ENCODE measurements at regions not wholly inside any gene's neighbourhood (a gene's known extent, or its start where the extent isn't known, plus 50 kb on each side); places are given as distances from the start of the nearest gene placed in this dataset.

DNA sequence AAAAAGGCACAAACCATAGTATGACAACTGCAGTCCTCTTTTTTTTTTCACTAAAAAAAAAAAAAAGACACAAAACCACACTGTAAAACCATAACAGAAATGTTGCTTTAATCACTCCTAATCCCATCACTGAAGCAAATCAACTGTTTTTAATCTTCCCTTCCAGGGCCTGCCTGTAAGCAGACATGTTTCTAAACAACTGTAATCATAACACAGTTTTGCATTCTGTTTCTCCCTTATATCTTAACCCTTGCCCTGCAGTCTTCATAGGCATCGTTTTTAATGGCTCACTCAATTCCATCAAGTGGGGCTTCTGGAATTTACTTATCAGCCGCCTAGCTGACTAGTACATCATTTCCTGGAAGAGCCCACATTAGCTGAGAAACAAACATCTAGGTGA lies 111.0 kb upstream of the SLC25A48 start:
- DNase-seq (ENCODE audit: low spot score) = no peak

DNA sequence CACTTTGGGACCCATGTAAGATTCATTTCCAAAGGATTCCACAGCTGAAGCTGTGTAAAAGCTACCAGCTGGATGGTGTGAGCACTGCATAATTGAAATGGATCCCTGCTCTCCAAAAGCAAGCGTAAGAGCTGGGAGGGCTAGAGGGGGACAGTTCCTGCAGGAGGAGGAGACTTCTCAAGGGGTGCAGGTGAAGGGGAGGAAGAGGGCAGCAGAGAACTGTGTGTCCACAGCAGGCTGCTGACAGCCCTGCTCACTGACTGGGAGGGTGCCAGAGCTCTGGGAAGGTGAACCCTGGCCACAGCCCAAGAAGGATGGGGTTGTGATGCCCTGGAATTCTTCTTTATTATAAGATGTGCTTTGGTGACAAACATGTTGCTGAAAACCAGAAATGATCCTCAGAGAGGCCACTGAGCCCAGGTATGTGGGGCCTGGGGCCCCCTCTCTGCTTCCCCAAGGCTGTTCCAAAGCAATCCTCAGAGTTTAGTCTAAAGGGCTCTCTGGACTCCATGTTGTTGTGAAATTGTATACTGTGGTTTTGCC lies 112.8 kb upstream of the SLC25A48 start:
- DNase-seq (ENCODE audit: low spot score) = no peak

DNA sequence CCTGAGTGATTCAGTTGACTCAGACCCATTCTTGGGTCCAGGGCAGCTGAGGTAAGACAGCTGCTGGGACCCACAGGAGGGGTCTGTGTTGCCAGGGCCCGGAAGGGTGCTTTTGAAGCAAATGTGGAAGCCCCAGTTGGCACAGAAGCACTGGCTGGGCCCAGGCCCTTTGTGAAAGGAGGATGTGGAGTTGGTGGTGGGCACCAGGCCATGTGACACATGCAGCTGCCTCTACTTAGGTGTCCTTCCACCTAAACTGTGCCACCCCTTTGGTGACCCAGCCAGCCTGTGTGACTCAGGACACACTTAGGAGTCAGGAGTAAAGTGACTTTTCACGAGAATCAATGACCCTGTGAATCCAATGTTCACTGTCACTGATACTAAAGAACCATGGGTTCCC lies 114.3 kb upstream of the SLC25A48 start:
- no peak for DNase-seq (ENCODE audit: low spot score)

DNA sequence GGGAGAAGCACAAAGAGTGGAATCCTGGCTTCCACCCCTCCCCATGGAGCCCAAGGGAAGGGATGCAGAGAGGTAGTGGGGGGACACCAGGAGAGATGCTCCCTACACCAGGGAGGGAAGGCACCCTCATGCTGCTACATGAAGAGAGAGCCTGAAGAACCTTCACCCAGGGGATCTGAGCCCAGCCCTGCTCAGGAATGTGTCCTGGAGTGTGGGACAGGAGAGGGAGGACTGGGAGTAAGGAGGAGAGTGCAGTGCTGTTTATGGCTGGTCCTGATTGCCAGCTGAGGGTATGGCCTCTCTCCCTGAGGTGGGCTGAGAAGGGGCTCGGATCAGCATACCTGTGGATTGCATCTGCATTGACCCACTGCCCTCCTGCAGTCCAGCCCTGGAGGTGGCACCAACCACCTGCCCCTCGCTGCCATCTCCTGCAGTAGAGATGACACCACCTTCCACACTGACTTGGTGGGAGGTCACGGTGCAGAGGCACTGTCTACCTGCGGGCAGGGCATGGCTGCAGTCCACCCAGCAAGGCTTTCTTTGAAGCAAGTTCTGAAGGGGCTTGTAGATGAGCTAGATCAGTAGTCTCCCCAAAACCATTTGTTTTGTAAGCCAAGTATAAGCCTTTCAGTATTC lies 114.9 kb upstream of the SLC25A48 start:
- no peak for DNase-seq (ENCODE audit: low spot score)

DNA sequence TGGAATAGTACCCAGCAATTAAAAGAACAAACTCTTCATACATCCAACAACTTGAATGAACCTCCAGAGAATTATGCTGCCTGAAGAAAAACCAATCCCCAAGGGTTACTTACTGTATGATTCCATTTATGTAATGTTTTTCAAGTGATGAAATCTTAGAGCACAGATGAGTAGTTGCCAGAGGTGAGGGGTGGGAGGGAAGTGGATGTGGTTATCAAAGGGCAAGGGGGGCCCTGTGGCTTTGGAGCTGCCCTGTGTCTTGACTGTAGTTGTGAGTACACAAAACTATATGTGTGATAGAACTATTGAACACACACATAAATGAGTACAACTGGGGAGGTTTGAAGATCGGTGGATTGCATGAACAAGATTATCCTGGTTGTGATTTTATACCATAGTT lies 115.8 kb upstream of the SLC25A48 start:
- no peak for DNase-seq (ENCODE audit: low spot score)

DNA sequence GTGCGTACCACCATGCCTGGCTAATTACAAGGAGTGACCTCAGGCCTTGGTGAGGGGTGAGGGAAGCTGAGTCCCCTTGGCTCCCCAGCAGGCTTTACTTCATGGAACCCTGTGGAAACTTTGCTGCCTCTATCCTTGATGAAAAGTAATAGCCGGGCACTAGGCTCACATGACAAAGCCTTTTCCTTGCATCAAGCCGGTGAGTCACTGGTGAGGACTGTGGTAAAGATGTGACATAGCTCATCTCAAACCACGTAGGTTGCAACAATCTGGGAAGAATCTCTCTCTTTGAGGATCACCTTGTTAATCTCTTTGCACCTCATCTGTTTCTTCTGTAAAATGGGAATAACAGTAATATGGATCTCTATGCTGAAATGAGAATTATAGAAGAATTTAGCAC lies 116.3 kb upstream of the SLC25A48 start:
- DNase-seq (ENCODE audit: low spot score) = peak; percentile 35

DNA sequence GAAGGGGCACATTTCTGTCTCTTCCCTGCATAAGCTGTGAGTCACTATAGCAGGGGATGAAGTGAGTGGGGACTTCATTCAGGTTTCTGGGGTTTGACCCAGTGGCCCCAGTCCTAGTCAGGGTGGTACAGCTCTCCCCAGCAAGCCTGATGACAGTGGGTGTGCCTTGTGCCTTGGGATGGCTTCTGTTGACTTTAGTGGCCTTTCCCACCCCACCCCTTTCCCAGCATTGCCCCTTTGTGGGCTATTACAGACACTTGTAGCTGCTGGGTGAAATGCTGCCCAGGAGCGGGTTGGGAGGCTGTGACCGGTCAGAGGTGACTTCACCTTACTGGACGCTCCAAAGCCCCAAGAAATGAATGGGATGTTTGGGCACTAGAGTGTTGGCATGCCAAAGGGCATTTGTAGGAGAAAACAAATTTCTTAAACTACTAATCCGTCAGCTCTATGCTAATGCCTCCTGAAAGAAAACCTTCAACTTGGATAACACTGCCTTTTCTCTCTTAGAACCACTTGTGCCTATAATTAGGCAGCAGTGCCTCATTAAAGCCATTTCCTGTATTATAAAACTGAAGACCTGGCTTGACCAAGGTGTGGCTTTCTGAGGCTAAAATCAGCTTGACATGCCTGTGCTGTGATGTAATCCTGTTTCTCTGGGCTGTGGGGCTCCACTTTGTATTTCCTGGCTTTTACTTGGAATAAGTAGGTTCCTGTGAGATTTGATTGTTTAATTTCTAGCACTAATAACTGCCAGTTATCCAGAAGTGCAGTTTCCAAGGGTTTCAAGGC lies 119.0 kb upstream of the SLC25A48 start:
- no peak for DNase-seq (ENCODE audit: low spot score)

DNA sequence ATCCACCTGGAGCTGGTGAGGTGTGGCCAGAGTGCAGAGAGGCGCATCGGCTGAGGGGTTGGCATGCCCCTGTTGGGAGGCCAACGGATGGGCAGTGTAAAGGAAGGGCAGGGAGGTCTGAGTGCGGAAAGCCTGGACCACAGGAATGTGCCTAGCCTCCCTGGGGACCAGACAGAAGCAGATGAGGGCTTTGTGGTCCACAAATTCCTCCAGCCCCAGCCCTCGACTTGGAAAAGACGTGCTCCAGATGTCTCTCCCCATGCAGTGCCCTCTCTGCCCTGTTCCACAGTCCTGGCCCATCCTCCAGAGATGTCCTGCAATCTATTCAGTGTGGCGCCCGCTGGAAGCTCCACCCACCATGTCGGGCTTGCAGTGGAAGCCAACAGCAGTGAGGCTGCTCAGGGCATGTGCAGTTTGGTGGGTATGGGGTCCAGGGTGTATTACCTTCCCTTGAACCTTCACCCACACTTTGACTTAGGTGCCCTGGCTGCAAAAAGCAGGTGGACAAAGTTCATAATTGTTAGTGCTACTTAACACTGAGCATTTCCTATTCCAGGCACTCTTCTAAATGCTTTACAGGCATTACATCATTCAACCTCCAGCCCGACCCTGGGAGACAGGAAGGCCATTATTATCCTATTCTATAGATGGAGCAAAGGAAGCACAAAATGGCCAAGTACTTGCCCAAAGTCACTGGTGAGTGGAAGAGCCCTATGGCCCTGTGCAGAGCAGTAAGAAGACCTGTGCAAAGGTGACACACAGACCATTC lies 120.2 kb upstream of the SLC25A48 start:
- DNase-seq (ENCODE audit: low spot score) = peak; percentile 39

DNA sequence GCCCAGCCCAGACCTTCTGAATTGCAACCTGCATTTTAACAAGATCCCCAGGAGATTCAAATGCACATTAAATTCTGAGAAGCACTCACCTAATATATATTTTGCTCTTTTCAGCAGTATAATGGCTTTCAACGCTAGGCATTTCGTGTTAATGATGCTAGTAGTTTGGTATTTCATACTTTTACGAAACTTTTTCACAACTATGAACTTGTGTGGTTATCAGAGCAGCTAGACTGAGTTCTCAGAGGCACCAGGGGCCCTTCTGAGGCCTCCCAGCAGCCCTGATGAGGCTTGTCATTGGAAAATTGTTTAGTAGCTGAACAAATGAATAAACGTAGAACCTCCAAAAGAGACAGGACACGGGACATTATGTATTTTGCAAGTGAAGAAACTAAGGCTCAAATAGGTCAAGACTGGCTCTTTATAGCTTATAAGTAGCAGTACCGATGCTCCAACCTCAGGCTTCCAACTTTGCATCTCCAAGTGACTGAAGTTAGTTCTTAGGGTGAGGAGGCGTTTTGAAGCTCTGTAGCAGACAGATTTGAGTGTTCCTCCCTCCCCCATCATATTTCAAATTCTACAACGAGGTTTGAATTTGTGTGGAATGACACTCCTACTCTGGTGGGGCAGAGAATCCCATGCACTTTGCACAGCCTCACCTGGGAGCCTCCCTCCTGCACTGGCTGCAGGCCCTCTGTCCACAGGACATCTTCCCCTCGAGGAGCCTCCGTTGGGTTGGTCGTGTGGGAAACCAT lies 121.1 kb upstream of the SLC25A48 start:
- no peak for DNase-seq (ENCODE audit: low spot score)

DNA sequence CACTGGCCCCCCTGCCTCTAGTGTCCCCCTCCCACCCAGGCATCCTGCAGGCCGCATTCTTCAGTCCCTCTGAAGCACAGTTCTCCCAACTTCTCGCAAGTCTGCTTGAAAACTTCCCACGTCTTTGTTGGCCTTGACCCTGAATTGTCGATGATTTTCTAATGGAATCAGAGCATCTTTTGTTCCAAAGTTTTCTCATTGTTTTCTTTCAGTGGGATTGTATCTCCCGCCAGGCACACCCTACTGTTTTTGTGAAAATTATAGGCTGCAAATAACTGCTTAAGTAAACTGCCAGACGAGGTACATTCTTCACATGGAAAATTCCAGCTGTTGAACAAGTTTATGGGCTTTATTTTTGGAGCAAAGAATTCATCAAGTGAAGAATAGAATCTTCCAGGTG lies 122.6 kb upstream of the SLC25A48 start:
- no peak for DNase-seq (ENCODE audit: low spot score)

DNA sequence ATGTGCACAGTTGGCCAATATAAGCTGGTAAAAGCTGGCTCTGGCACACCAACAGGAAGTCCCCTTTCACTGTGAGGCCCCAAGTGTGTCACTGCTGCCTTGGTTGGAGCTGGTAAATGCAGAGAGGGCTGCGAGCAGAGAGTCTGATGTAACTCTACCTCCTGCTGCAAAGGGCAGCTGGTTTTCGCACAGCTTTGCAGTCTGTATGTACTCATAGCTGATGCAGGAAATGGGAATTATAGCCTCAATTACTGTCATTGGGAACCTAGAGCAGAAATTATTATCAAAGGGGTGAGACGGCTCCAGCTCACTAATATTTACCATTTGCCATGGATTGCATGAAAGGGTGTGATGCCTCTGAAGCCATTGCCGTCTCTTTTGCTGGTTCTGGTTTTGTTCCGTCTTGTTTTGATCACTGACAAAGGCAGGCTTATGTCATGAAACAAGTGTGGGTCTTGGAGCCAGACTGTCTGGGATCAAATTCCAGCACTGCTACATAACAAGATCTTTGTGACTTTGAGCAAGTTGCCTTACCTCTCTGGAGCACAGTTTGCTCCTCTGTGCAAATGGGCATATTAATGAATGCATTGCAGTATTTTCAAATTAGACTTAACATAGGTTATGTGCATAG lies 124.3 kb upstream of the SLC25A48 start:
- DNase-seq (ENCODE audit: low spot score) = no peak

DNA sequence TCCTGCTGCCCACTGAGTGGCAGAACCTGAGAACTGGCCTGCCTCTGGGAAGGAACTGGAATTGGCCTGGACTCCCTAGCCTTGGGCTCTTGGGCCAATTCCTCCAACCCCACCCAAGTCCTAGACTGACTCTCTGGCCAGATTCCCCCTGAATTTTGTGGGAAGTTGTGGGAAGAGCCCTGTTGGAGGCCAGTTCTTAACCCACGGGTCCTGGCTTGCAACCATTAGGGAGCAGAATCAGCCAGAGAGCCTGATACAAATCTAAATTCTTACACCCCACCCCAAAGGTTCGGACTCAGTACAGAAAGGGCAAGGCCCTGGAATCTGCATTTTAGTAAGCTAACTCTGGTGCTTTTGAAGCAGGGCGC lies 125.3 kb upstream of the SLC25A48 start:
- no peak for DNase-seq (ENCODE audit: low spot score)

DNA sequence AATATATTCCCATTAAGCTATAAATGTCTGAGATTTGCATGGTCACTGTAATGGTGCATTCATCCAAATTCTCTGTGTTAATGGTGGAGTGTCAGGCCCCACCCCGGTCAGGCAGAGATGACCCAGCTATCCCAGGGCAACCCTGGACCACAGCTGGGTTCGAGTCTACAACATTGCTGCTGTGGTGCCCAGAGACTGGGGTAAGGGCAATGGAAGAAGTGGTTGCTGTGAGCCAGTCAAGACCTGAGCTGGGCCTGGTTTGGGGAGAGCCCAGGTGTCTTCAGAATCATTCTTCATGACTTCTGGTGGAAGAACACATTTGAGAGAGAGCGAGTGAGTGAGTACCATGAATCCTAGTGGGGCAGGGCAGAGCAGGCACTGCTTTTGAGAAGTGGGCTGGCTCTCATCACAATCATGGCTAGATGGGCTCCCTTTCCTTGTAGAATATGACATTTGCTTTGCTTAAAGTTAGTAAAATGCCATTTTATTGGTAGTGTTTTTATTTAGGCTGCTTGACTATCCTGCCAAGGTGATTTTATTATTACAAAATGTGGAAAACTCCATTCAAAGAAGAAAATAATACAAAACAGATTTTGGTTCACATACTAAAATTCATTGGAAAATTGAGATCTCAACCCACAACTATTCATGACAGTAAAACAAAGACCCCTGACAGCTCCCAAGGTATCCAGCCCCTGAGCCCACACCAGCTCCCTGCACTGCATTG lies 125.8 kb upstream of the SLC25A48 start:
- no peak for DNase-seq (ENCODE audit: low spot score)

DNA sequence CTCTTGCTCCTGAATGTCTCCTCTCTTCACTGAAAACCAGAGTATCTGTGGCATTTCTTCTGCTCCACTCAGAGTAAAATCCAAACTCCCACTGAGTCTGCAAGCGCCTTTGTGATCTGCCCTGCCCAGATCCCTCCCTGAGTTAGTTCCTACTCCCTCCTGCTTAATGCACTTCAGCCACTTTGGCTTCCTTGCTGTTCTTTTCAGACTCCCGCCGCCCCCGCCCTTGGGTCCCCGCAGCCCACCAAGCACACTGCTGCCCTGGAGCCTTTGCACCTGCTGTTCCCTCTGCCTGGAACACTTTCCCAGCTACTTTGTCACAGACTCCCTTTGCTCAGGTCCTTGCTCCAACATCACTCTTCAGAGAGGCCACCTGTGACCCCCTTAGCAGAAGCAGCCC lies 127.2 kb upstream of the SLC25A48 start:
- DNase-seq (ENCODE audit: low spot score) = no peak

DNA sequence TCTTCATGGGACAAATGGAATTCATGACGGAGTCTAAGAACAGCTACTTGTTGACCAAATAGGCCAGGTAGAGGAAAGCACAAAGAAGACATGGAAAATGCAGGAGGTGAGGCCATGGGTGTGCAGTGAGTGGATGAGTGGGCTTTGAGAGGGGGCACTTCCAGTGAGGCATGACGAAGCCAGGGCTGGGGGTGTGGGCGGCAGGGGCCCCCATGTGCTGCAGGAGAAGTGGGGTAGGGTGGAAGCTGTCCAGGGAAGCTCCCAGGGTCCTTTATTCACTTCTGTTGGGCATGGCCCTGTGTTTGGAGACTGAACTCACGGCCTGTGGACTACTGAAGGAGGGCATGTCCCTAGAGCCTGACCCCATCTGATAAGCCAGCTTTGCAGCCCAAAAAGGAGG lies 127.6 kb upstream of the SLC25A48 start:
- no peak for DNase-seq (ENCODE audit: low spot score)

DNA sequence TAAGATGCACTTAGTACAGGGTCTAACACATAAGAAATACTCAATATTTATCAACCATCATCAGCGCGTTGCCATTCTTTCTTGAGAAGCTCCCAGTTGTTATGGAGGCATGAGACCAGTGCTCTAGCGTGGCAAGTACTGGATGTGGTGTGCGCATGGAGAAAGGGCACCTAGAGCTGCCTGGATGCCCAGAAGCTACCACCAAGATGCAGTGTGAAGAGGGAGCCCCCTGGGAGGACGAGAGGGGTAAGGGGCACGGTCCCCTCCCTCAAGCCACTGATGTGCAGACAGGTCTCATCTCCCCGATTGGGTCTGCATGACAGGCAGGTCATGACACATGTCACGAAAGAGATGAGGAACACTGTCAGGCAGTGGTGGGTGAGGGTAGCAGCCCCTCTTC lies 127.7 kb upstream of the CXCL14 start:
- DNase-seq (ENCODE audit: low spot score) = no peak

DNA sequence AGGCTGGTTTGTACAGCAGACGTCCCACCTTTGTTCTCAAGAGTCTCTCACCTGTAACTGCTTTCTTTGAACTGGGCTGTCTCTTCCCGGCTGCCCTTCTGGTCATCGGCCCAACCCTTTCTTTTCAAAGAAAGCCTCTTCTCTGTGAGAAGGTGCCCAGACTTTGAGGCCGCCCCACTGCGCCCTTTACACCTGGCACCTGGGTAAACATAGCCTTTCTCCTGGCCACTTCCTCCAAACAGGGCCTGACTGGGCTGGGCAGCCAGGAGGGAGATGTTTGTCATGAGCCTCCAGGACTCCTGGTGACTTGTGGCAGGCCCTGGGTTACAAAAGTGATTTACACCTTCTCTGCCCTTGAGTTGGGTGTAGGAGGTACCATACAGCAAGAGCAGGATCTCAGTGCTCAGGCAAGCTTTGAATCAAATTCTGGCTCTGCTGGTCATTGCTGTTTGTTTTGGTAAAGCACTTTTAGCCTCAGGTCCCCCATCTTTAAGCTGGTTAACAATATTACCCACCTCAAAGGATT lies 127.2 kb upstream of the CXCL14 start:
- DNase-seq (ENCODE audit: low spot score) = no peak

DNA sequence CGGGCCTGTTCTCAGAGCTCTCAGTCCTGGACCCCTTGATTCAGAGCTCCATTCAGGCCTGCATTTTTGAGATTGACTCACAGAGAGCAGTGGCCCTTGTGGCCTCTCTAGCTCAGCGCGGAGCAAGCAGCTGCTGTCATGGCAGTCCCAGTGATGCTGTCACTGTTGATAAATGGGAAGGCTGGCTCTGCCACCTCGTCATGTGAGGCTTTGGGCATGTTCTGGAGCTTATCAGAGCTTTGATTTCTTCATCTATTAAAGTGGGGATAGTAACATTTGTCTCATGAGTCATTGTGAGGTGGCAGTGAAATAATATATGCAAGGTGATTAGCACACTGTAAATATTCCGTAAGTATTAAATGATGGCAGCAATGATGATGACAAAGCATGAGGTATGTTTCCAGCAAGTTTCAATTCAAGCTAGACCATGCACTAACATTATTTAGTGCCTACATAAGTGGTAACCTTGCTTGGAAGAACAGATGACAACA lies 126.4 kb upstream of the CXCL14 start:
- DNase-seq (ENCODE audit: low spot score) = no peak

DNA sequence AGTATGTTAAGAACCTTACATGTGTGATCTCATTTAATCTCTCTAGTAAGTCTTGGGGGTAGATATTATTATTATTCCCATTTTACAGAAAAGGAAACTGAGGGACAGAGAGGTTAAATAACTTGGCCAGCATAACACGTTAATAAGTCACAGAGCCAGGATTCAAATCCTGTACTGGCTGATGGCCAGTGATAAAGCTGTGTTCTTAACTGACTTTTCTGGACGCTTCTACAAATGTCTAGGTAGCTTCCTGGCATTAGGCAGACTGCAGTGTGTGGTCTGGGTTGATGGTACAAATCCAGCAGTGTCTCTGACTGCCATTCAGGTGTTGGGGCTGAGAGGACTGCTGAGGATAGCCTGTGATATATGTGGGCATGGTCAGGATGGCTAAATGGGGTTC lies 125.8 kb upstream of the CXCL14 start:
- DNase-seq (ENCODE audit: low spot score) = no peak

DNA sequence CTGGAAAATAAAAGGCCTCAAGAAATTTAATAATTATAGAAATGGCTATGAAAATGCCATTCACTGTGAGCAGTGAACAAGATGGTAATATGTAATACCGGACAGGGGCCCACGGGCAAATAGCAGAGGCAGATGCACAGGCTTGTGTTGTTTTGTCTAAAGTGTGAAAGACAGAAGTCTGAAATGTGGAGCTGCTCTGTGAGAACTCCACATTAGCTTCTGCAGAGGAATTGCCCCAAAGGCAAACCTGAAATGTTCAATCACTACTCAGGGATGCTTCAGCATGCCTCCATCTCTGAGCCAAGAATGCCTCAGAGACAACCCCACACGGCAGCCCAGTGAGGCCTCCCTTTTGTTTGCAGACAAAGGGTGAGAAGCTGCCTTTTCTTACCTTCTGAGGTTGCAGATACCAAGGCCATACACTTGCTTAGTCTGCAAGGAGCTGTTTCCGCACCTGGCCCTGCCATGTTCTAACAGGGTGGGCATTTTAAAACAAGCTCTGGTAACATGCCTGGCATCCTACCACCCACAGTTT lies 124.3 kb upstream of the CXCL14 start:
- DNase-seq (ENCODE audit: low spot score) = no peak
